Breast epithelium (tissue), 3 donors: ENCODE measurements at regions not wholly inside any gene's neighbourhood (a gene's known extent, or its start where the extent isn't known, plus 50 kb on each side); places are given as distances from the start of the nearest gene placed in this dataset.

Experiments
- CTCF ChIP-seq, 3 donors: fragments of 450-650 bp; IDR thresholded peaks; one replicate each; pipeline ENCODE4 v1.5.1; 2016 to 2017; ENCODE audit warnings: antibody characterized with exemption in 3 of 3, mild to moderate bottlenecking in 3 of 3, moderate library complexity in 3 of 3
- POLR2A ChIP-seq: fragments of 450-650 bp; IDR thresholded peaks from one replicate; pipeline ENCODE4 v1.6.1; 2016; ENCODE audit warnings: antibody characterized with exemption, mild to moderate bottlenecking, moderate library complexity

GRCh38 chr2:184272056-184272455 lies 326.3 kb upstream of the ZNF804A start:
- TF ChIP-seq CTCF (IDR thresholded peaks at IDR 0.05): no peak
- TF ChIP-seq POLR2A: no peak
